Kidney (tissue), 13 donors: ENCODE measurements at regions not wholly inside any gene's neighbourhood (a gene's known extent, or its start where the extent isn't known, plus 50 kb on each side); places are given as distances from the start of the nearest gene placed in this dataset.
"Not testable (repeated sequence)": the region's sequence is repeated elsewhere in the genome, so short reads cannot be mapped to it uniquely, and the experiment has no call there.

Experiments
- DNase-seq, 5 donors: peaks; one replicate each; pipeline ENCODE4 v3.0.0-alpha.2; 2013 to 2020
- FAIRE-seq: peaks from 2 replicates; lab custom pipeline; 2012; peaks lifted over from hg19 to GRCh38; lab: Jason Lieb, UNC
- H3K27ac ChIP-seq, 2 donors: one replicate each; pipeline ENCODE4 v1.7.0; 2013; ENCODE audit warnings: low read depth in 2 of 2, low read length in 2 of 2, inconsistent platforms in 1 of 2
- H3K27me3 ChIP-seq: one replicate; pipeline ENCODE4 v1.7.1; 2013; ENCODE audit warnings: low read length, inconsistent platforms; ENCODE audit not compliant: control insufficient read depth, insufficient read depth
- H3K36me3 ChIP-seq, 3 donors: one replicate each; pipeline versions ENCODE4 v1.7.0 to v1.7.1; 2013; ENCODE audit warnings: low read length in 3 of 3, control low read depth in 1 of 3, inconsistent platforms in 1 of 3; ENCODE audit not compliant: insufficient read depth in 3 of 3, control insufficient read depth in 2 of 3
- H3K4me1 ChIP-seq, 3 donors: one replicate each; pipeline versions ENCODE4 v1.7.0 to v1.7.1; 2013; ENCODE audit warnings: low read length in 3 of 3, inconsistent platforms in 1 of 3, low read depth in 1 of 3; ENCODE audit not compliant: control insufficient read depth in 2 of 3, insufficient read depth in 2 of 3
- H3K4me3 ChIP-seq, 3 donors: one replicate each; pipeline versions ENCODE4 v1.7.0 to v1.8.1; 2013; ENCODE audit warnings: low read length in 3 of 3, control low read depth in 1 of 3, inconsistent platforms in 1 of 3
- H3K9ac ChIP-seq, 3 donors: one replicate each; pipeline versions ENCODE4 v1.7.0 to v1.7.1; 2013; ENCODE audit warnings: low read length in 3 of 3, control low read depth in 1 of 3, inconsistent platforms in 1 of 3
- H3K9me3 ChIP-seq, 3 donors: one replicate each; pipeline versions ENCODE4 v1.7.0 to v1.7.1; 2013; ENCODE audit warnings: low read length in 3 of 3, control low read depth in 1 of 3, inconsistent platforms in 1 of 3; ENCODE audit not compliant: control insufficient read depth in 2 of 3, insufficient read depth in 1 of 3
- CTCF ChIP-seq: IDR thresholded peaks from 3 replicates; pipeline ENCODE4 v1.5.1; 2012; ENCODE audit warnings: mild to moderate bottlenecking, moderate library complexity, borderline replicate concordance; ENCODE audit not compliant: insufficient read depth; ENCODE audit errors: extremely low read depth
- intact Hi-C: fragments of 100-400 bp; cut with DNase I; formaldehyde crosslinking; loops from one replicate; pipeline ENCODE4 v1.11.1; 2022
- donor health status: control.
- donor health status: control.
- donor health status: control.
- donor health status: control.
- donor health status: control.
- donor health status: DM: yes; HTN: yes; CAD: no.
- donor health status: Normal renal cell carcinoma (clear cell type).

- H3K4me1 ChIP-seq: no peaks in the 10 kb centered on the region
Observed at GRCh38 chr11:109677876-109678275, 255.9 kb downstream of the C11orf87 start.

GRCh38 chr11:109680127-109680526, 258.1 kb downstream of the C11orf87 start:
- Histone ChIP-seq H3K27me3 (no peaks in the 10 kb centered on the region), H3K4me1 (no peaks in the 10 kb centered on the region), H3K36me3 (no peaks in the 10 kb centered on the region), H3K4me3 (no peak overlapping the region), H3K9ac (no peak overlapping the region), H3K27ac (no peak overlapping the region), H3K9me3 (no peaks in the 10 kb centered on the region)
- no peak for TF ChIP-seq CTCF
- DNase-seq: no peak
- no peak for FAIRE-seq
- intact Hi-C loops: no loop called here

More at GRCh38 chr11:109677876-109678275, 255.9 kb downstream of the C11orf87 start:
- Histone ChIP-seq H3K9ac (no peak overlapping the region), H3K27ac (no peak overlapping the region), H3K27me3 (no peaks in the 10 kb centered on the region), H3K4me3 (no peak overlapping the region), H3K36me3 (no peaks in the 10 kb centered on the region), H3K9me3 (no peaks in the 10 kb centered on the region)
- no peak for TF ChIP-seq CTCF
- peak in 1 of 5 donors; percentile 23 for DNase-seq
- no peak for FAIRE-seq
- intact Hi-C loops: no loop called here

GRCh38 chr11:109682788-109683187, 260.8 kb downstream of the C11orf87 start:
- H3K9ac ChIP-seq, H3K36me3 ChIP-seq, H3K4me3 ChIP-seq, H3K9me3 ChIP-seq, H3K27ac ChIP-seq, intact Hi-C loops, H3K4me1 ChIP-seq, DNase-seq, H3K27me3 ChIP-seq, FAIRE-seq: not testable (repeated sequence)

- FAIRE-seq (no peak), DNase-seq (no peak)
- H3K9me3 ChIP-seq: peaks cover 0 to 6% (median 0%) of the 10 kb centered on the region in 3 donors
- H3K4me1 ChIP-seq: no peaks in the 10 kb centered on the region
- intact Hi-C loops: no loop called here
- no peaks in the 10 kb centered on the region for H3K27me3 ChIP-seq
- H3K4me3 ChIP-seq: no peak overlapping the region
- H3K27ac ChIP-seq: no peak overlapping the region
- TF ChIP-seq CTCF: no peak
- no peak overlapping the region for H3K9ac ChIP-seq
- H3K36me3 ChIP-seq: no peaks in the 10 kb centered on the region
Observed at GRCh38 chr11:109695696-109696095, 273.7 kb downstream of the C11orf87 start.
